HG03280 (cell line): ENCODE measurements at regions not wholly inside any gene's neighbourhood (a gene's known extent, or its start where the extent isn't known, plus 50 kb on each side); places are given as distances from the start of the nearest gene placed in this dataset.
"Not testable (repeated sequence)": the region's sequence is repeated elsewhere in the genome, so short reads cannot be mapped to it uniquely, and the experiment has no call there.

Experiments used
- ATAC-seq: cut with Tn5 transposase; IDR thresholded peaks from one replicate; pipeline ENCODE4 v1.9.1; 2021; ENCODE audit warnings: mild to moderate bottlenecking, moderate library complexity; ENCODE audit not compliant: unreplicated experiment

DNA sequence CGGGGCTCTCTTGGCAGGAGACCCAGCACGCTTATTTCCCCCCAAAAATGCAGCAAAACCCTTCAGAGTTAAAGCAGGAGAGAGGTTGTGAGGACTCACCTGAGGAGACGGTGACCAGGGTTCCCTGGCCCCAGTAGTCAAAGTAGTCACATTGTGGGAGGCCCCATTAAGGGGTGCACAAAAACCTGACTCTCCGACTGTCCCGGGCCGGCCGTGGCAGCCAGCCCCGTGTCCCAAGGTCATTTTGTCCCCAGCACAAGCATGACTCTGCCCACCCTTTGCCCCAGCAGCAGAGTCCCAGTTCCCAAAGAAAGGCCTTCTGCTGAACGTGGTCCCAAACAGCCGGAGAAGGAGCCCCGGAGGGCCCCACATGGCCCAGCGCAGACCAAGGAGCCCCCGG, 337.7 kb downstream of the TMEM121 start:
- no peak for ATAC-seq

DNA sequence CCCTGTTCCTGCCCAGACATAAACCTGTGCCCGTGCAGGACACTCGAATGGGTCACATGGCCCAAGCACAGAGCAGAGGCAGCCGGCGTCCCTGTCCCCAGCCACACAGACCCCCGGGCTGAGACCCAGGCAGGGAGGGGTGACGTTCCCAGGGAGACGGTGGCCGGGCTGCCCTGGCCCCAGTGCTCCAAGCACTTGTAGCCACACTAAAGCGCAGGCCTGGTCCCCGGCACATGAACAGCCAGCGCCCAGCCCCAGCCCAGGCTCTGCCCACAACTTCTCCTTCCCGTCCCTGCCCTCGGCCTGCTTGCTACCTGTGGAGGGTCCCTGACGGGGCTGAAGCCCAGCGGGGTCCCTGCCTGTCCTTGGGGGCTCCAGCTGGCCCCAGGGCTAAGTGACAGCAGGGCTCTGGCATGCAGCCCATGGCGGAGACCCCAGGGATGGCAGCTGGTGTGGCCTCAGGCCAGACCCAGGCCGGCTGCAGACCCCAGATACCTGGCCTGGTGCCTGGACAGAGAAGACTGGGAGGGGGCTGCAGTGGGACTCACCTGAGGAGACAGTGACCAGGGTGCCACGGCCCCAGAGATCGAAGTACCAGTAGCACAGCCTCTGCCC, 338.4 kb downstream of the TMEM121 start:
- no peak for ATAC-seq

DNA sequence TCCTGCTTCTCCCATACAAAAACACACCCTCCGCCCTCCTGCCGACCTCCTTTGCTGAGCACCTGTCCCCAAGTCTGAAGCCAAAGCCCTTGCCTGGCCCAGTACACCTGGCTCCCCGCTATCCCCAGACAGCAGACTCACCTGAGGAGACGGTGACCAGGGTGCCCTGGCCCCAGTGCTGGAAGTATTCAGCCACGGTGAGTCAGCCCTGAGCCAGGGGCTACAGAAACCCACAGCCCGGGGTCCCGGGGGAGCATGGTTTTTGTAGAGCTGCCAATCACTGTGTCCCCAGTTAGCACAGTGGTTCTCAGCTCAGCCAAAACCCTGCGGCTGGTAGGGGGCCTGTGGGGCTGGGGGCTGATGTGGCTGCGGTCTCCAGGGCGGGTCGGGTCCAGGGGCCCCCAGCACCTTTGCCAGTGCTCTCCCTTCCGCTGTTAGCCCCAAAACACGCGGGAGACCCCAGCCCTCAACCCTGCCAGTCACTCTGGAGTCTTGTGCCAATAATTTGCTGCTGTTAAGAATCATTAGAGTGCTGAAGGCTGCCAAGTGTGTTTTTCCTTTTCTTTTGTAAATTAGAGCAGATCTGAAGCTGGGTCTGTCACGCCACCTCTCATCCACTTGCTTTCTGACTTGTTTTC, 339.0 kb downstream of the TMEM121 start:
- no peak for ATAC-seq

DNA sequence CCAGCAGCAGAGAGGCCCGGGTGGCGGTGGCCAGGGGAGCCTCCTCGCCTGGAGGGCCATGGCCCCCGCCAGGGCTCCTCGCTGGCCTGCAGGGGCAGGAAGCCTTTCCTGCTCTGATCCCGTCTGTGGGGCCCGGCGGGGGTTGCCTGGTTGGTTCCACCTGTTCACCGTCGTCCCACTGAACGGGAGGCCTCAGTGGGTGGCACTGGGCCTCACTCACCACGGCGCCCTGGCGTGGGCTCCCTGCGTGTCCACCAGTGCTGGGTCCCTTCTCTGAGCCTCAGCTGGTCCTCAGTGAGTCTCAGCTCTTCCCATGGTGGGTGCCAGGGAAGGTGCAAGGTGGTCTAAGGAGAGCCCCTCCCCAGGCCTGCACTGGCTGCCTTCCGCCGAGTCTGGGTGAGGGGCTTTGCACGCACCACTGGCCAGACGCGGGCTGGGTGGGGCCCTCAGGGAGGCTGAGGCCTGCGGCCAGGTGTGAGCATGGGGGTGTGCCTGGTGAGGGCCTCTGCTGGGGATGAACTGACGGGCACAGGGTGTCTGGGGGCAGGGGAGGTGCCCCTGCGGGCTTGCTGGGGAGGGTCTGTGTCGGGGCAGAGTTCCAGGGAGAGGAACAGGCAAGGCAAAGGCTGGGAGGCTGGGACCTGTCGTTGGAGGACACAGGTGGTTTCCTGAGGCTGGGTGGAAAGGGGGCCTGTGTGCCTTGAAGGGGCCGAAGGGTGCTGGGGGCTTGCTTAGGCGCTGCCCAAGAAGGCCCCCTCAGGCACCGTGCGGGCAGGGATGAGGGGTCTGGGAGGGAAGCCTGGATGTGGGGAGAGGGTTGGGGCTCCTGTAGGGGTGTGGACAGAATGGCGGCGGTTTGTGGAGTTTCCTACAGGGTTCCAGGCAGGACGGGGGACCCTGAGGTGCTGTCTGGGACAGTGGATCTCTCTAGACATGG, 339.8 kb downstream of the TMEM121 start:
- ATAC-seq = no peak

DNA sequence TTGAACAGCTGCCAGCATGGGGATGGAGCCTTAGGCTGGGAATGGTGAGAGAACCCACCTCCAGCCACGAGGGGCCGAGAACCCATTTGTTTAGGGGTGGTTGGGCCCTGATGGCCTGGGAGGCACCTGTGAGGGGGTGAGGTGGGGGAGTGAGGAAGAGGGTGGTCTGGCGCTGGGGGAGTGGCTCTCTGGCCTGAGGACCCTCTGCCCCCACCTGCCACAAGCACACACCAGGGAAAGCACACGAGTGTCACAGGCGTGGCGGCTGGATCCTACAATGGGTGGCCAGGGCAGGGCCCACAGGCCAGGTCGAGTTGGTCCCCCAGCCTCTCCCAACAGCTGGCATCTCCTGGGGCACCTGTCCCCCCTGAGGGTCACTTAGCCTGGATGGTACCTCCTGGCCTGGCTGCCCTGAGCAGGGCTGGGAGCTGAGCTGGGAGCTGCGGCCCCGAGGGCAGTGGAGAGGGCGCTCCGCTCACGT, 340.5 kb downstream of the TMEM121 start:
- ATAC-seq = no peak

DNA sequence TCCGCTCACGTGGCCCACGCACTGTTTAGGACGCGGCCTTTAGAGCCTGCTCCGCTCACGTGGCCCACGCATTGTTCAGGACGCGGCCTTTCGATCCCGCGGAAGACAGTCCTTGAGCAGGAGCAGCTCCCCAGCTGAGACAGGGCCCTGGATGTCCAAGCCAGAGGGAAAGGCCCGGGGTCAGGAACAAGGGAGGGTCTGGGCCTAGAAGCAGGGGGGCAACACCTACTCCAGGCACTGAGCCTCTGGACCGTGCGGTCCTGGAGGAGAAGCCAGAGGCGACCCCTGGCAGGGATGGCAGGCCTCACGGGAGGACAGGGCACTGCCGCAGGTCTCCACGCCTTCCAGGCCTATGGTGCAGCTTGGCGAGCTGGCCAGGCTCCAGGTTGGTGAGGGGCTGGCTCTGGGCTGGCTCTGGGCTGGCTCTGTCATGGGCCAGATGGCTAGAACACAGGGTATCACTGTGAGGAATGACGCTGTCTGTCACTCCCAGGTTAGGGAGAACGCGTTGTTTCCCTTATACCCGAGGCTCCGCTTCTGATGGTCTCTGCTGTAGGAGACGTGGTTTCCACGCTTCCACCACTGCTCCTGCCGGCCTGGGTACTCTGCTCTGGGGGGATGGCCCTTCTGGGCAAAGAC, 341.7 kb downstream of the TMEM121 start:
- no peak for ATAC-seq

DNA sequence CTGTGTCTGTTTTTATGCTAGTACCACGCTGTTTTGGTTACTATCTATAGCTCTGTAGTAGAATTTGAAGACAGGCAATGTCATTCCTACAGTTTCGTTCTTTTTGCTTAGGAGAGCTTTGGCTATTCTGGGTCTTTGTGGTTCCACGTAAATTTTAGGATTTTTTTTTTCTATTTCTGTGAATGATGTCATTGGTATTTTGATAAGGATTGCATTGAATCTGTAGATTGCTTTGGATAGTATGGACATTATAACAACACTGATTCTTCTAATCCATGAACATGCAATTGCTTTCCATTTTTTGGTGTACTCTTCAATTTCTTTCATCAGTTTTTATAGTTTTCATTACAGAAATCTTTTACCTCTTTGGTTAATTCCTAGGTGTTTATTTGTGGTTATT, 345.2 kb downstream of the TMEM121 start:
- no peak for ATAC-seq

DNA sequence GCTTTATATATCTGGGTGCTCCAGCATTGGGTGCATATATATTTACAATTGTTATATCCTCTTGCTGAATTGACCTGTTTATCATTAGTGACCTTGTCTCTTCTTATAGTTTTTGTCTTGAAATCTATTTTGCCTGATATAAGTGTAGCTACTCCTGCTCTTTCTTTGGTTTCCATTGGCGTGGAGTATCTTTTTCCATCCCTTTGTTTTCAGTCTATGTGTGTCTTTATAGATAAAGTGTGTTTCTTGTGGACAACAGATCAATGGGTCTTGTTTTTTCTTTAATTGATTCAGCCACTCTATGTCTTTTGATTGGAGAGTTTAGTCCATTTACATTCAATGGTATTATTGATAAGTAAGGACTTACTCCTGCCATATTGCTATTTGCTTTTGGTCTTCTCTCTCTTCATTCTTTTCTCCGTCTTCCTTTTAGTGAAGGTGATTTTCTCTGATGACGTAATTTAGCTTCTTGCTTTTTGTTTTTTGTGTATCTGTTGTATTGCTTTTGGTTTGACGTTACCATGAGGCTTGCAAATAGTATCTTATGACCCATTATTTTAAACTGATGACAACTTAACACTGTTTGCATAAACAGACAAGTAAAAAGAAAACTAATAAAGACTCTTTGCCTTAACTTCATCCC, 347.6 kb downstream of the TMEM121 start:
- ATAC-seq = no peak

DNA sequence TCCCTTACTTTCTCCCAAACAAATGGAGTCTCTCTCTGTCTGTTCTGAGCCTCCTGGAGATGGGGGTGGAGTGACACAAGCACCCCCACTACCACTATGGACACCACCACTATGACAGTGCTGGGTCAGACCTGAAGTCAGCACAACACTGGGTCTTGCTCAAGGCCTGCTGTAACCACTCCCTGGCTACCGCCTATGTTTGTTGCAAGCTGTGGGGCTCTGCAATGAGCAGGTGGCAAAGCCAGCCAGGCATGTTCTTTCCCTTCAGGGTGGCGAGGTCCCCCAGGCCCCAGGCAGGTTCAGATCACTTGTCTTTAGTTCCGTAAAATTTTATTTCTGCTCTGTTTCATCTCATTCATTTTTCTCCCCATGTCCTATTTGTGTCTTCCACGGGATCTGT, 349.8 kb downstream of the TMEM121 start:
- ATAC-seq = no peak

DNA sequence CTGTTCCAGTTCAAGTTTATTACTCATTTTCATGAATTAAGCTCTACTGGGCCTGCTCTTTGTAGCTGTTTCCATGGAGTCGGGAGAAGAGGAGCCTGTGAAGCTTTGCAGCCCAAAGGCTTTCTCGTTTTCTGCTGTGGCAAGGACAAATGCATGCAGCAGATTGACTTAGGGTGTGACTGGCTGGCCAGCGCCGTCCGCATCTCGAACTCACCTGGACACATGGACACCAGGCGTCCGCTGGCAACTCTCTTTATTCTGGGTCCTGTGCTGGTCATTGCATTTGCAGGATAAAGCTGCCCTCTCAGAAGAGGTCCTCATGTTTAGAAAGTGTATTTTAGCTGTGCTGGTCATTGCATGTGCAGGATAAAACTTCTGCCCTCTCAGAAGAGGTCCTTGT, 350.4 kb downstream of the TMEM121 start:
- no peak for ATAC-seq

DNA sequence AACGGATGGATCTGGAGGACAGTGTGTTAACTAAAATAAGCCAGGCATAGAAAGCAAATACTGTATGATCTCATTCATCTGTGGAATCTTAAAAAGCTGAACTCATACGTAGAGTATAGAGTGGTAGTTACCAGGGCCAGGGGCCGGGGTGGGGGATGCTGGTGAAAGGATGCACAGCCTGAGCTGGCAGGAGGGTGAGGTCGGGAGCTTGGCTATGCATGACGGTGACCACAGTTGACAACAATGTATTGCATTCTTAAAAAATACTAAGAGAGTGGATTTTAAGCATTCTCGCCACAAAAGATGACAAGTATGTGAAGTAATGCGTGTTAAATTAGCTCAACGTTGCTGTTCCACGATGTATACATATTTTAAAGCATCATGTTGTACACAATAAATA, 351.3 kb downstream of the TMEM121 start:
- ATAC-seq = no peak

DNA sequence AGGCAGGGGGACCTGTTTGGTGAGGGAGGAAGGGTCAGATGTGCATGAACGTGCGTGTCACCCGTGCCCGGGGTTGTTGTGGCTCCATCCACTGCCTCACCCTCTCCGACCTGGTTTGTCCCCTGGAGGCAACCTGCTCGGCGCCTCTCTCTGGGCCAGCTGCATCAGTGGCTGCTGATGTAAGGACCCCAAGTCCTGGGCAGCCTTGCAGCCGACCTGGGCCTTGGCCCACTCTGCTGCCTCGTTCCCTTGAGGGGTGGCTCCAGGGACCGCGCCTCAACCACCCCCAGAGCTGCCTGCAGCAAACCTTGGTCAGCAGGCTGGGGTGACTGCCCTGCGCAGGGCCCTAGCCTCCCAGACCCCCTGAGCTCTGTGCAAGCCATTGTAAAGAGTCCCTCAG, 351.7 kb downstream of the TMEM121 start:
- no peak for ATAC-seq

DNA sequence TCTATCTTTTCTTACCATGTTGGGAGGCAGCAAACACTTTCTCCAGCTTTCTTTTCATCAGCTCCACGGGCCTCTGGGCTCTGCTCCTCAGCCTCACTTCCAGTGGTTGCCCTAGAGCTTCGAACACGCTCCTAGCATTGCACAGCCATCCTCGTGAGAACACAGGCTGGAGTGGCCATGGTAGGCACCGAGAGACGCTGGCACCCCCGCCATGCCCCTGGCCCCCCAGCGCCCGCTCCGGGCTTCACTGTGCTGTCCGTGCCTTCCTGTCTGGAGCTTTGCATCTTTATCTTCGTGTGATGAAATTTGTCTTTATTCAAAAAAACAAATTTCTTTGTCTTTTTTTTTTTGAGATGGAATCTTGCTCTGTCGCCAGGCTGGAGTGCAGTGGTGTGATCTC, 352.2 kb downstream of the TMEM121 start:
- ATAC-seq = no peak

DNA sequence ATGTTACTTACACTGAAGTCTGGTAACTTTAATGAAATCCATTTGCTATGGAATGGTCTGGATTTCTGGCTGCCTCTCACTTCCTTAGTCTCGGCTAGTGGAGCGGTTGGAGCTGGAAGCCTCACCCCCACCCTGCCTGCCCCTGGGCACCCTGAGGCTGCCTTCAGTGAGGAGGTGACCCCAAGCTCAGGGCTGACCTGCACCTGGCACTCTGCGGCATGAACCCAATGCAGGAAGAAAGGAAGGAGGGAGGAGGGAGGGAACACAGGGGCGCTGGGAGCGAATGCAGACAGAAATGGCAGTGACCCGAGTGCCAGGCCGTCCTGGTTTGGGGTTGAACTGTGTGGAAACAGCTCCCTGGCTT, 353.1 kb downstream of the TMEM121 start:
- ATAC-seq = no peak

DNA sequence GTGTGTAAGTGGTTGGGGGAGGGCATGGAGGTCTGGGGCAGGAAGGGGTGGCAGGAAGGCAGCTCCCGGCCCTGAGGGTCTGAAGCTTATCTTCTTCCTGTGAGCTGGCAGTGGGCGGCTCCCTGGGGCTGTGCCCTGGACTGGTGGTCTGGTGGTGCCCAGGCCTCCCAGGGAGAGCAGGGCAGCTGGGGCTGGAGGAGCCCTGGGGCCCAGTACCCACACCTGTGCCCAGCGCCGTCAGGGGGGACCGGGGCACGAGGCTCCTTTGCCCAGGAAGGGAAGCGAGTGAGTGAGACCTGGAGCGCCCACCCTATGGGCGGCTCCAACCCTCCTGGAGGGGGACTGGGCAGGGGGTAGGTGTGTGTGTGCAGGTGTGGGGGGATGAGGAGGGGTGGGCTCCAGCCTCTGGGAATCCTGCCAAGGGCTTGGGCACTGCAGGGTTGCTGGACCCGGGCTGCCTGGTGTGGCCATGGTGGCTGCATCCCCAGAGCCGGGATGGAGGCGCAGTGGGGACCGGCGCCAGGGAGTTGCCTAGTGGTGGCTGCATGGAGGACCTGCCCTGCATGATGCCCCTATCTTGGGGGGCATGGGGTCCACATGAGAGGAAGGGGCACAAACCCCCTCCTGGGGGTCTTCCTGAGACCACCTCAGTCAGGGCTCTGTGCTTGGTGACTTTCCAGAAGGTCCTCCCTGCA, 353.6 kb downstream of the TMEM121 start:
- ATAC-seq = no peak

DNA sequence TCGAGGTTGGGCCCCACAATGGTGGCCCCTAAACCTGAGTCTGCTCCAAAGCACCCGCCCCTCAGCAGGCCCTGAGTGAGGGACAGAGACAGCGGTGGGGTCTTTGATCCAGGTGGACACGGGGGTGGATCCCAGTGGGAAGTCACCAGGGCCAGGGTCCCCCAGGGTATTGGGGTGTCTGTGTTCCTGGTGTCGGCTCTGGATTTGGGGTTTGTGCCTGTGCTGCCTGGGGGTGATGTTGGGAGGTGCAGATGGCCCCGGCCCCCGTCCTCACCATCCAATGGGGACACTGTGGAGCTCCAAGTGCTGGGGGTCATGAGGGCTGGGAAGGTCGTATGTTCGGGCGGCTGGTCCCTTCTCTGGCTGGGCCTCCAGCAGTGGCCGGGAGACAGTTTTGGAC, 354.2 kb downstream of the TMEM121 start:
- no peak for ATAC-seq

DNA sequence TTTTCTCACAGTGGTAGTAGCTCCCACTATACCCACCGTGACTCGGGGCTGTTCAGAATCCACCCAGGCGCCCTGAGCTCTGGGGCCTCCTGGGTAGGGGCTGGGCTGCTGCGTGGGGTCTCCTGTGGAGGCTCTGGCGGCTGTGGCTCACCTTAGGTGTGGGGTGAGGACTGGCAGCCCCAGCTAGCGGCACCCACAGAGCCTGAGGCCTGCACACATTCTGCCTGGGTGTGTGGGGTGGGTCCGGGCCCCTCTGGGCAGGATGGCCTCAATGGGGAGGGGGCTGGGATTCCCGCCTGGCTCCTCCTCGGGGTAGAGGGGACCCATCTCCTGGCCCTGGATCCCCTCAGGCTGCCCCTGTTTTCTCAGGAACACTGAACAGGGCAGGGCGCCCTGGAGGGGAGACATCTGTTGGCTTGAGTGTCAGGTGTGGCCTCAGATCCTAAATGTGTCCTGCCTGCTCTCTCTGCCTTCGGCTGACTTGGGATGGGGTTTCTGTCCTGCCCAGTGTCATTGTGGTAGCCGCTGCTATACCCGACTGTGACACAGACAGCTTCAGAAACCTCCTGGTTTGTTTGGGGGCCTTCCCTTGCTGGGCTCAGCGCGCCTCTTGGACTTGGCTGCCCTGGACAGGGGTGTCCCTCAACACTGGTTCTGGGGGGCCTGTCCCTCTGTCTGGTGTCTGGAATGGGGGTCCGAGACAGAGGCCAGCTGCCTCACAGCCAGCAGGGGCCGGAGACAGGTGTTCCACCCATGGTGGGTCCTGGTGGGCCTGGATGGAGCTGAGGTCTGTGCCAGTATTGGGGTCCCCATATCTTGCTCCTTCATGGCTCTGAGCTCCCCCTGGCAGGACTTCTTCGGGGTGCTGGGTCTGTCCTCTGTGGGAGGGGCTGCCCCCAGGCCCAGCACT, 354.9 kb downstream of the TMEM121 start:
- ATAC-seq = no peak

DNA sequence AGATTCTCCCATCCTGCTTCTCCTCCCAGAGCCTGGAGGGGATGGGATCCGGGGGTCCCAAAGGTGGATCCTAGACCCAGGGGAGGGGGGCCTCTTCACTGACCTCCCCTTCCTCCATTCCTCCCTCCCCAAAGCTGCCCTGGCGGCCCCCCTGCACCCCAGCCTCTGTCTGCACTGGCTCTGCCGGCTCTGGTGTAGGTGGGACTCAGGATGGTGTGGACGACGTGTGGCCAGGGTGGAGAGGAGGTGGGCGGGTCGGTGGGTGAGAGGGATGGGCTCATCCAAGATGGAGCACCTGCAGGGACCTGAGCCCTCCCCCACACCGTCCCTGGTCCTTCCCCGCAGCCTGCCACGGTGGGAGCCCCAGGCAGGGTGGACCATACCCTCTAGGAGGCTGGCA, 355.6 kb downstream of the TMEM121 start:
- not testable (repeated sequence) for ATAC-seq

DNA sequence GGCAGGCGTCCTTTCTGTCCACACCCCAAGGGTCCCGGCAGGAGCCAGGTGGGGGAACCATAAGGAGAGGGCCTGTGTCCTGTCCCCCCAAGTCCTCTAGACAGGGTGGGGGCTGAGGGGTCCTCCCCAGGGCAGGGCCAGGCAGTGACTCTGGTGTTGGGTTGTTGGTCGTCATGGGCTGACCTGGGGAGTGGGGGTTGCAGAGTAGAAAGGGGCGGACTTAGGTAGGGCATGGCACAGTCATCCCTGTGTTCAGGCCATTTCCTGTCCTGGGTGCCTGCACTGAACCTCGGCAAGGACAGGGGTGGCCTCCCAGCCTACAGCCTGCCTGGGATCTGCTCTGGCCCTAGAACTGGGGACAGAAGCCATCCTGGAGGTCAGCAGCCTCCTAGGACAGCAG, 356.2 kb downstream of the TMEM121 start:
- ATAC-seq = no peak
